GM18519 (cell line): ENCODE measurements at regions not wholly inside any gene's neighbourhood (a gene's known extent, or its start where the extent isn't known, plus 50 kb on each side); places are given as distances from the start of the nearest gene placed in this dataset.
"Not testable (repeated sequence)": the region's sequence is repeated elsewhere in the genome, so short reads cannot be mapped to it uniquely, and the experiment has no call there.

Experiments used
- ATAC-seq: cut with Tn5 transposase; IDR thresholded peaks from one replicate; pipeline ENCODE4 v1.9.1; 2021; ENCODE audit warnings: mild to moderate bottlenecking, moderate library complexity; ENCODE audit not compliant: unreplicated experiment, low FRiP score

GRCh38 chr10:94217411-94217810 is 145.3 kb downstream of the NOC3L start:
- no peak for ATAC-seq

GRCh38 chr10:94218493-94219183 is 144.1 kb downstream of the NOC3L start:
- ATAC-seq = no peak

GRCh38 chr10:94219829-94220228 is 142.9 kb downstream of the NOC3L start:
- ATAC-seq = no peak

GRCh38 chr10:94220717-94221116 is 142.0 kb downstream of the NOC3L start:
- ATAC-seq = no peak

- no peak for ATAC-seq
These were observed 138.9 kb downstream of the NOC3L start for GRCh38 chr10:94223702-94224370.

GRCh38 chr10:94224656-94225055 is 138.1 kb downstream of the NOC3L start:
- ATAC-seq = no peak

- ATAC-seq = no peak
These were observed 137.2 kb downstream of the NOC3L start for GRCh38 chr10:94225589-94225988.

- no peak for ATAC-seq
These were observed 132.5 kb downstream of the NOC3L start for GRCh38 chr10:94230134-94230785.

- ATAC-seq = peak; percentile 71
These were observed 129.9 kb downstream of the NOC3L start for GRCh38 chr10:94232711-94233383.

- no peak for ATAC-seq
These were observed 127.3 kb downstream of the NOC3L start for GRCh38 chr10:94235461-94235860.

- no peak for ATAC-seq
These were observed 124.6 kb downstream of the NOC3L start for GRCh38 chr10:94238006-94238617.

GRCh38 chr10:94239696-94240095 is 123.0 kb downstream of the NOC3L start:
- ATAC-seq = no peak

GRCh38 chr10:94240491-94240890 is 122.2 kb downstream of the NOC3L start:
- no peak for ATAC-seq

- ATAC-seq = no peak
These were observed 121.8 kb downstream of the NOC3L start for GRCh38 chr10:94240901-94241300.

GRCh38 chr10:94251098-94251497 is 111.6 kb downstream of the NOC3L start:
- no peak for ATAC-seq

GRCh38 chr10:94251568-94251967 is 111.2 kb downstream of the NOC3L start:
- no peak for ATAC-seq

- ATAC-seq = not testable (repeated sequence)
These were observed 105.3 kb downstream of the NOC3L start for GRCh38 chr10:94257407-94257806.

- no peak for ATAC-seq
These were observed 102.3 kb downstream of the NOC3L start for GRCh38 chr10:94260455-94260854.

- no peak for ATAC-seq
These were observed 98.7 kb downstream of the NOC3L start for GRCh38 chr10:94264085-94264484.

GRCh38 chr10:94266091-94266490 is 96.6 kb downstream of the NOC3L start:
- no peak for ATAC-seq

GRCh38 chr10:94268652-94269051 is 94.1 kb downstream of the NOC3L start:
- no peak for ATAC-seq
